Colonic mucosa (tissue), 4 donors: ENCODE measurements at regions not wholly inside any gene's neighbourhood (a gene's known extent, or its start where the extent isn't known, plus 50 kb on each side); places are given as distances from the start of the nearest gene placed in this dataset.

Experiments
- DNase-seq: peaks from one replicate; pipeline ENCODE4 v3.0.0-alpha.2; 2020
- H3K27ac ChIP-seq: fragments of 200-600 bp; one replicate; pipeline ENCODE4 v1.8.0; 2021
- H3K27me3 ChIP-seq: fragments of 200-600 bp; one replicate; pipeline ENCODE4 v1.8.0; 2021
- H3K36me3 ChIP-seq: fragments of 200-600 bp; one replicate; pipeline ENCODE4 v1.8.0; 2021
- H3K4me1 ChIP-seq: fragments of 200-600 bp; one replicate; pipeline ENCODE4 v1.8.0; 2021; ENCODE audit warnings: mild to moderate bottlenecking
- H3K4me3 ChIP-seq: fragments of 200-600 bp; one replicate; pipeline ENCODE4 v1.8.0; 2021
- H3K9ac ChIP-seq, 2 donors: one replicate each; pipeline ENCODE4 v1.7.0; 2013; ENCODE audit warnings: control low read depth in 2 of 2, low read depth in 2 of 2, low read length in 2 of 2
- H3K9me3 ChIP-seq: fragments of 200-600 bp; one replicate; pipeline ENCODE4 v1.8.0; 2021
- CTCF ChIP-seq: fragments of 200-600 bp; IDR thresholded peaks from one replicate; pipeline ENCODE4 v1.8.0; 2022; ENCODE audit warnings: antibody characterized with exemption, mild to moderate bottlenecking
- intact Hi-C: fragments of 100-400 bp; cut with DNase I; formaldehyde crosslinking; loops from one replicate; pipeline ENCODE4 v1.14.1; 2022
- donor health status: healthy.
- donor health status: DM: no; HTN: no; CAD: no.
- donor health status: DM: no; HTN: no; CAD: no.

GRCh38 chr5:133801955-133802751, 166.3 kb downstream of the C5orf15 start:
- Histone ChIP-seq H3K9ac (no peak overlapping the region), H3K36me3 (no peaks in the 10 kb centered on the region), H3K9me3 (no peaks in the 10 kb centered on the region), H3K27me3 (no peaks in the 10 kb centered on the region), H3K4me3 (no peak overlapping the region), H3K4me1 (no peaks in the 10 kb centered on the region), H3K27ac (no peak overlapping the region)
- TF ChIP-seq CTCF, result no peak
- DNase-seq, result no peak
- intact Hi-C loops, result no loop called here

- intact Hi-C loops, result no loop called here
- no peak for TF ChIP-seq CTCF
- no peak overlapping the region for H3K4me3 ChIP-seq
- no peak for DNase-seq
- no peaks in the 10 kb centered on the region for H3K9me3 ChIP-seq
- no peaks in the 10 kb centered on the region for H3K27me3 ChIP-seq
- no peaks in the 10 kb centered on the region for H3K36me3 ChIP-seq
- H3K4me1 ChIP-seq, result no peaks in the 10 kb centered on the region
- no peak overlapping the region for H3K9ac ChIP-seq
- no peak overlapping the region for H3K27ac ChIP-seq
Observed at GRCh38 chr5:133801431-133801830, 167.0 kb downstream of the C5orf15 start.

GRCh38 chr5:133799571-133800237, 168.7 kb downstream of the C5orf15 start:
- TF ChIP-seq CTCF, result no peak
- H3K9me3 ChIP-seq, result no peaks in the 10 kb centered on the region
- no peaks in the 10 kb centered on the region for H3K36me3 ChIP-seq
- H3K9ac ChIP-seq, result no peak overlapping the region
- DNase-seq, result no peak
- no peak overlapping the region for H3K27ac ChIP-seq
- H3K4me3 ChIP-seq, result no peak overlapping the region
- H3K4me1 ChIP-seq, result no peaks in the 10 kb centered on the region
- no peaks in the 10 kb centered on the region for H3K27me3 ChIP-seq
- intact Hi-C loops, result no loop called here

- Histone ChIP-seq H3K27me3 (no peaks in the 10 kb centered on the region), H3K4me1 (no peaks in the 10 kb centered on the region), H3K27ac (no peak overlapping the region), H3K9me3 (no peaks in the 10 kb centered on the region), H3K4me3 (no peak overlapping the region), H3K9ac (no peak overlapping the region), H3K36me3 (no peaks in the 10 kb centered on the region)
- intact Hi-C loops, result no loop called here
- no peak for TF ChIP-seq CTCF
- no peak for DNase-seq
Observed at GRCh38 chr5:133797167-133797566, 171.3 kb downstream of the C5orf15 start.

GRCh38 chr5:133796186-133796585, 172.2 kb downstream of the C5orf15 start:
- no peak overlapping the region for H3K4me3 ChIP-seq
- no peak for TF ChIP-seq CTCF
- H3K9me3 ChIP-seq, result no peaks in the 10 kb centered on the region
- no peaks in the 10 kb centered on the region for H3K27me3 ChIP-seq
- no peak for DNase-seq
- H3K27ac ChIP-seq, result no peak overlapping the region
- H3K9ac ChIP-seq, result no peak overlapping the region
- H3K4me1 ChIP-seq, result no peaks in the 10 kb centered on the region
- intact Hi-C loops, result no loop called here
- no peaks in the 10 kb centered on the region for H3K36me3 ChIP-seq
